Duodenal mucosa (tissue), 2 donors: ENCODE measurements at regions not wholly inside any gene's neighbourhood (a gene's known extent, or its start where the extent isn't known, plus 50 kb on each side); places are given as distances from the start of the nearest gene placed in this dataset.
"Not testable (repeated sequence)": the region's sequence is repeated elsewhere in the genome, so short reads cannot be mapped to it uniquely, and the experiment has no call there.

ENCODE experiments used
- H3K27ac ChIP-seq: one replicate; pipeline ENCODE4 v1.7.0; 2013; ENCODE audit warnings: low read depth, low read length
- H3K27me3 ChIP-seq, 2 donors: one replicate each; pipeline ENCODE4 v1.7.0; 2013; ENCODE audit warnings: low read length in 2 of 2, control low read depth in 1 of 2; ENCODE audit not compliant: insufficient read depth in 2 of 2, control insufficient read depth in 1 of 2
- H3K36me3 ChIP-seq, 2 donors: one replicate each; pipeline ENCODE4 v1.7.0; 2013; ENCODE audit warnings: low read length in 2 of 2, control low read depth in 1 of 2; ENCODE audit not compliant: insufficient read depth in 2 of 2, control insufficient read depth in 1 of 2
- H3K4me1 ChIP-seq, 2 donors: one replicate each; pipeline ENCODE4 v1.7.0; 2013; ENCODE audit warnings: low read length in 2 of 2, control low read depth in 1 of 2; ENCODE audit not compliant: insufficient read depth in 2 of 2, control insufficient read depth in 1 of 2
- H3K4me3 ChIP-seq, 2 donors: one replicate each; pipeline ENCODE4 v1.7.0; 2013; ENCODE audit warnings: low read length in 2 of 2, low read depth in 1 of 2
- H3K9ac ChIP-seq, 2 donors: one replicate each; pipeline ENCODE4 v1.7.0; 2013; ENCODE audit warnings: low read length in 2 of 2, low read depth in 1 of 2
- H3K9me3 ChIP-seq, 2 donors: one replicate each; pipeline ENCODE4 v1.7.0; 2013; ENCODE audit warnings: low read length in 2 of 2, control low read depth in 1 of 2; ENCODE audit not compliant: control insufficient read depth in 1 of 2

GRCh38 chr2:157004789-157005188 lies 252.7 kb upstream of the GALNT5 start:
- H3K4me3 ChIP-seq: no peak overlapping the region
- no peaks in the 10 kb centered on the region for H3K36me3 ChIP-seq
- no peak overlapping the region for H3K27ac ChIP-seq
- H3K27me3 ChIP-seq: no peaks in the 10 kb centered on the region
- H3K4me1 ChIP-seq: no peaks in the 10 kb centered on the region
- no peak overlapping the region for H3K9ac ChIP-seq
- no peaks in the 10 kb centered on the region for H3K9me3 ChIP-seq

GRCh38 chr2:157015015-157015575 lies 242.4 kb upstream of the GALNT5 start:
- no peaks in the 10 kb centered on the region for H3K4me1 ChIP-seq
- H3K27ac ChIP-seq: no peak overlapping the region
- H3K4me3 ChIP-seq: no peak overlapping the region
- no peak overlapping the region for H3K9ac ChIP-seq
- H3K27me3 ChIP-seq: no peaks in the 10 kb centered on the region
- H3K36me3 ChIP-seq: no peaks in the 10 kb centered on the region
- H3K9me3 ChIP-seq: no peaks in the 10 kb centered on the region

- H3K4me3 ChIP-seq, H3K27ac ChIP-seq, H3K27me3 ChIP-seq, H3K36me3 ChIP-seq, H3K9ac ChIP-seq, H3K4me1 ChIP-seq, H3K9me3 ChIP-seq: not testable (repeated sequence)
These were observed 234.2 kb upstream of the GALNT5 start for GRCh38 chr2:157023264-157023663.

- Histone ChIP-seq H3K27me3 (no peaks in the 10 kb centered on the region), H3K4me1 (no peaks in the 10 kb centered on the region), H3K27ac (no peak overlapping the region), H3K9me3 (no peaks in the 10 kb centered on the region), H3K9ac (no peak overlapping the region), H3K36me3 (no peaks in the 10 kb centered on the region), H3K4me3 (no peak overlapping the region)
These were observed 233.4 kb upstream of the GALNT5 start for GRCh38 chr2:157024129-157024528.

GRCh38 chr2:157032017-157032416 lies 225.5 kb upstream of the GALNT5 start:
- Histone ChIP-seq H3K36me3 (no peaks in the 10 kb centered on the region), H3K27me3 (no peaks in the 10 kb centered on the region), H3K9ac (no peak overlapping the region), H3K27ac (no peak overlapping the region), H3K9me3 (no peaks in the 10 kb centered on the region), H3K4me3 (no peak overlapping the region), H3K4me1 (no peaks in the 10 kb centered on the region)

GRCh38 chr2:157036726-157037125 lies 220.8 kb upstream of the GALNT5 start:
- Histone ChIP-seq H3K4me3 (no peak overlapping the region), H3K36me3 (no peaks in the 10 kb centered on the region), H3K27ac (no peak overlapping the region), H3K27me3 (no peaks in the 10 kb centered on the region), H3K9me3 (no peaks in the 10 kb centered on the region), H3K4me1 (no peaks in the 10 kb centered on the region), H3K9ac (no peak overlapping the region)

- Histone ChIP-seq H3K27ac (no peak overlapping the region), H3K9ac (no peak overlapping the region), H3K9me3 (no peaks in the 10 kb centered on the region)
These were observed 213.7 kb upstream of the GALNT5 start for GRCh38 chr2:157043786-157044185.

GRCh38 chr2:157046396-157046795 lies 211.1 kb upstream of the GALNT5 start:
- Histone ChIP-seq H3K9ac (no peak overlapping the region), H3K9me3 (no peaks in the 10 kb centered on the region), H3K36me3 (no peaks in the 10 kb centered on the region), H3K4me3 (no peak overlapping the region), H3K27me3 (no peaks in the 10 kb centered on the region), H3K4me1 (no peaks in the 10 kb centered on the region), H3K27ac (no peak overlapping the region)

More at GRCh38 chr2:157043786-157044185, 213.7 kb upstream of the GALNT5 start:
- Histone ChIP-seq H3K36me3 (no peaks in the 10 kb centered on the region), H3K4me3 (no peak overlapping the region), H3K4me1 (no peaks in the 10 kb centered on the region), H3K27me3 (no peaks in the 10 kb centered on the region)

GRCh38 chr2:157052685-157053224 lies 204.8 kb upstream of the GALNT5 start:
- peaks cover 0 to 3% of the 10 kb centered on the region in 2 donors for H3K4me1 ChIP-seq
- no peak overlapping the region for H3K9ac ChIP-seq
- H3K27me3 ChIP-seq: no peaks in the 10 kb centered on the region
- no peaks in the 10 kb centered on the region for H3K36me3 ChIP-seq
- no peak overlapping the region for H3K4me3 ChIP-seq
- H3K9me3 ChIP-seq: no peaks in the 10 kb centered on the region
- no peak overlapping the region for H3K27ac ChIP-seq

- Histone ChIP-seq H3K27me3 (no peaks in the 10 kb centered on the region), H3K27ac (no peak overlapping the region), H3K4me3 (no peak overlapping the region), H3K9ac (no peak overlapping the region), H3K9me3 (no peaks in the 10 kb centered on the region), H3K36me3 (no peaks in the 10 kb centered on the region), H3K4me1 (peaks cover 0 to 3% of the 10 kb centered on the region in 2 donors)
These were observed 203.6 kb upstream of the GALNT5 start for GRCh38 chr2:157053876-157054275.
